GM19438 (cell line): ENCODE measurements at regions not wholly inside any gene's neighbourhood (a gene's known extent, or its start where the extent isn't known, plus 50 kb on each side); places are given as distances from the start of the nearest gene placed in this dataset.
"Not testable (repeated sequence)": the region's sequence is repeated elsewhere in the genome, so short reads cannot be mapped to it uniquely, and the experiment has no call there.

Experiments
- ATAC-seq: cut with Tn5 transposase; IDR thresholded peaks from one replicate; pipeline ENCODE4 v1.9.1; 2021; ENCODE audit warnings: low read depth; ENCODE audit not compliant: unreplicated experiment

GRCh38 chr1:199546323-199546722, 481.2 kb upstream of the NR5A2 start:
- no peak for ATAC-seq

GRCh38 chr1:199549421-199549820, 478.1 kb upstream of the NR5A2 start:
- ATAC-seq, result no peak

- ATAC-seq, result no peak
Measured at GRCh38 chr1:199550199-199551065, 477.1 kb upstream of the NR5A2 start.

GRCh38 chr1:199551967-199552565, 475.4 kb upstream of the NR5A2 start:
- ATAC-seq, result no peak

GRCh38 chr1:199553104-199553503, 474.4 kb upstream of the NR5A2 start:
- no peak for ATAC-seq

- ATAC-seq, result no peak
Measured at GRCh38 chr1:199561334-199561733, 466.2 kb upstream of the NR5A2 start.

- ATAC-seq, result no peak
Measured at GRCh38 chr1:199573047-199573446, 454.5 kb upstream of the NR5A2 start.

- no peak for ATAC-seq
Measured at GRCh38 chr1:199574950-199575349, 452.6 kb upstream of the NR5A2 start.

GRCh38 chr1:199580300-199580699, 447.2 kb upstream of the NR5A2 start:
- no peak for ATAC-seq

GRCh38 chr1:199585392-199585791, 442.1 kb upstream of the NR5A2 start:
- ATAC-seq, result no peak

- ATAC-seq, result peak; percentile 90
Measured at GRCh38 chr1:199590708-199591107, 436.8 kb upstream of the NR5A2 start.

GRCh38 chr1:199591468-199591867, 436.0 kb upstream of the NR5A2 start:
- no peak for ATAC-seq

GRCh38 chr1:199593475-199593874, 434.0 kb upstream of the NR5A2 start:
- no peak for ATAC-seq

GRCh38 chr1:199596448-199596847, 431.1 kb upstream of the NR5A2 start:
- not testable (repeated sequence) for ATAC-seq

- no peak for ATAC-seq
Measured at GRCh38 chr1:199597152-199597551, 430.4 kb upstream of the NR5A2 start.

- ATAC-seq, result no peak
Measured at GRCh38 chr1:199608414-199608813, 419.1 kb upstream of the NR5A2 start.

- ATAC-seq, result no peak
Measured at GRCh38 chr1:199612976-199613774, 414.3 kb upstream of the NR5A2 start.

- ATAC-seq, result no peak
Measured at GRCh38 chr1:199616947-199617346, 410.6 kb upstream of the NR5A2 start.

- no peak for ATAC-seq
Measured at GRCh38 chr1:199619223-199619622, 408.3 kb upstream of the NR5A2 start.

GRCh38 chr1:199626228-199626627, 401.3 kb upstream of the NR5A2 start:
- ATAC-seq, result not testable (repeated sequence)

GRCh38 chr1:199629624-199630023, 397.9 kb upstream of the NR5A2 start:
- no peak for ATAC-seq
